ENCODE measurements at regions not wholly inside any gene's neighbourhood (a gene's known extent, or its start where the extent isn't known, plus 50 kb on each side); places are given as distances from the start of the nearest gene placed in this dataset.
"Not testable (repeated sequence)": the region's sequence is repeated elsewhere in the genome, so short reads cannot be mapped to it uniquely, and the experiment has no call there.

DNA sequence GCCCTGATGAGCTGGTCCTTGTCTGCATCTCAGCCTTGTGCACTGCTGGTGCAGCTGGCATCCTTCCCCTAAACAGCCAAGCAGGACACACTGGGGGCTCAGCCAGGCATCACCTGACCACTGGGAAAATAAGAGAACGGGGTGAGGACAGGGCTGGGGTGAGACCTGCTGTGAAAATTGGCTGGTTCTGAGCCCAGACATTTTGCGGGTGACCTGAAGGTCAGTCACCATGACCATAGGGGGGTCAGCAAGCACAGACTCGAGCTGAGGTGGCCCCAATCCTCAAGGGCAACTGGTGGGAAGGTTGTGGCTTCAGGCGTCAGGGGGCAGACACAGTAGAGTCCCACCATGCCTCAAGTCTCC is 144.9 kb upstream of the TWIST2 start:
- DNase-seq (ENCODE audit: low read depth), result no peak

DNA sequence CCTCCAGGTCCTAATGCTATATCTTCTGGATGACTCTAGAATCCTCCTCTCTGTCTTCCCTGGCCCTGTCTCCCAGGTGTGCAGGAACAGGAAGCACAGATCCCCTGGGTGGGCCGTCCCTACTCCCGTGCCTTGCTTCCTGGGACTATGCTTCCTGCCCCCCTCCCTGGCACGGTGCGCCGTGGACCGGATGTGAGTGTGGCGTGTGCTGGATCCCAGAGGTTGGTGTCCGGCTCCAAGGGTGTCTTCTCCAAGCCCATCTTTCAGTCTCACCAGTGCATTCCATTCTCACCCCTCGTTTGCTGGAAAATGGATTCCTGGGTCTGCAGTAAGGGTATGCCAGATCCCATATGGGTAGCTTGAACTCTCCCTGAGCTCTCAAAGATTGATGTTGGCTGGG is 144.4 kb upstream of the TWIST2 start:
- no peak for DNase-seq (ENCODE audit: low read depth)

DNA sequence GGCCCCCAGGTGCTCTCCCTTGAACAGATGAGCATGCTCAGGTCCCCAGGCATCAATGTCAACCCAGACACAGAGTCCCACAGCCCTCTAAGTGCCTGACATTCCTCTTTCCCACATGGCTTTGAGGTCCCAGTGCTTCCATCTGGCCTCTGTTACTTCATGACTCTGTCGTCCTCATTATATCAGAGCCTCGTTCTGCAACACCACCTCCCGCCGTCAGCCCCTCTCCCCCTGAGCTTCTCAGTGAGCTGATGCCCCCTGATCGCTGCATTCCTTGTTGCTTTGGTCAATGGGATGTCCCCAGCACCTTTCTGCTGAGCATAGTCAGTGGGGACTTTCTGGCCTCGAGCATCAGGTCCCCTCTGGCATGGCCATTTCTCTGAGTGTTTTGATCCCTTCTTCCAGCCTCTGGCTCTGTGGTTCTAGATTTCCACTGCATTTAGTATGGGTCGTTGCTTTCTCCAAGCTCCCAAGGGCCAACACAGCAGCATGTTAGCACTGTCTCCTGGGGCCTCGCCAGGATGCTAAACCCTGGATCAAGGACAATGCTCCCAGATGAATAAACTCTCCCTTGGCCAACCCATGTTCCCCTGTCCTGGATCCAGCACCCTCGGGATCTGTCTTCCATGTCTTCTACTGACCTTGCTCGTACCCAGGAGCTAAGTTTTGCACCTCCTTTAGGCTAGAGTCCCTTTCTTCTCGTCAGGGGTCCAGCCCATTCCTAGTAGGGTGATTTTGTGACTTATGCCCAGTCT is 143.2 kb upstream of the TWIST2 start:
- no peak for DNase-seq (ENCODE audit: low read depth)

DNA sequence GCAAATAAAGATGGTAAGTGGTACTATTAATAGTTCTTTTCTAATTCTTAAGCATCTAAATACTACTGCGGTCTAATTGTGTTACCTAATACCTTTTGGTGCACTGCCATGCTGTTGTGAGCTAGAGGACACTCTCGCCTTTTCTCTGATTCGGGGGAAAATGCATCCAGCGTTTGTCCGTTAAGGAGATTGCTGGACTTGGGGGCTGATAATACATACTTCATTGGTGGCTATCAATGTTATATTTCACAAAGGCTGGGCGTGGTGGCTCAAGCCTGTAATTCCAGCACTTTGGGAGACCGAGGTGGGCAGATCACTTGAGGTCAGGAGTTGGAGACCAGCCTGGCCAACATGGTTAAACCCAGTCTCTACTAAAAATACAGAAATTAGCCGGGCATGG is 141.7 kb upstream of the TWIST2 start:
- DNase-seq (ENCODE audit: low read depth), result no peak

DNA sequence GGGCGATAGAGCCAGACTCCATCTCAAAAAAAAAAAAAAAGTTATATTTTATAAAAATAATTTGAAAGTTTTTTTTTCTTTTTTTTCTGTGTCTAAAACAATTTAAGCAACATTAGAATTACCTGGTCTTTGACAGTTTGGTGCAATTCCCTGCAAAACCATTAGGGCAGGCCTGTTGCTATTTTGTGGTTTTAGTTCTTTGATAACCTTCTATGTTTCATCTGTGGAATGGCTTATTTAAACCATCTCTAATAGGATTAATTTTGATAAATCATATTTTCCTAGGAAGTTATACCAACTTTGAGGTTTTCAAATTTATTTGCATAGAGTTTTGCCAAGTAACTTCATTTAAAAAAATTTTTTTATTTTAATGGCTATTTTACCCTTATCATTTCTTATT is 141.2 kb upstream of the TWIST2 start:
- DNase-seq (ENCODE audit: low read depth), result no peak

DNA sequence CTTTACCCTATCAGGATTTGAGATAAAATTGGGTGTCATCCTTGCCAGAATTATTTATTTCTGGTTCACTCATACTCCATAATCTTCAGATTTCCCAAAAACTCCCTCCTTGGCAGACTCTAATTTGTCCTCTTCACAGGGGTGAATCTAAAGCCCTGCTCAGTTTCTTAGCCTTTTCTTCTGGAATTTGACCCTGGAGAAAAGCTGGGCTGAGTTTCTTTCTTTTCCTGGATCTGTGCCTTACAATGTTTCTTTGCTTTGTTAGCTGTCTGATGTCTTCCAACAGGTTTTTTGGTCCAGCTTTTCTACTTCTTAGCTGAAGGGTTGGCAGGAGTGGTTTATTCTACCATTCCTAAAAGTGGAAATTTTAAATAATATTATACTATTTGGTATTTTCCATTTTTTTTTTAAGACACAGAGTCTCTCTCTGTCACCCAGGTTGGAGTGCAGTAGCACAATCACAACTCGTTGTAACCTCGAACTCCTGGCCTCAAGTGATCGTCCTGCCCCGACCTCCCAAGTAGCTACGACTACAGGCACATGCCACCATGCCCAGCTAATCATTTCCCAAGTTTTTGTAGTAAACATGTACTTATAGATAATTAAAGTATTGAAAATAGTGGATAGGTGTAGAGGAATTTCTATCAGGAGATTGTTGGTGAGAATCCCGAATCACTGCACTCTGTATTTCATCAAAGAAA is 138.4 kb upstream of the TWIST2 start:
- DNase-seq (ENCODE audit: low read depth), result no peak

DNA sequence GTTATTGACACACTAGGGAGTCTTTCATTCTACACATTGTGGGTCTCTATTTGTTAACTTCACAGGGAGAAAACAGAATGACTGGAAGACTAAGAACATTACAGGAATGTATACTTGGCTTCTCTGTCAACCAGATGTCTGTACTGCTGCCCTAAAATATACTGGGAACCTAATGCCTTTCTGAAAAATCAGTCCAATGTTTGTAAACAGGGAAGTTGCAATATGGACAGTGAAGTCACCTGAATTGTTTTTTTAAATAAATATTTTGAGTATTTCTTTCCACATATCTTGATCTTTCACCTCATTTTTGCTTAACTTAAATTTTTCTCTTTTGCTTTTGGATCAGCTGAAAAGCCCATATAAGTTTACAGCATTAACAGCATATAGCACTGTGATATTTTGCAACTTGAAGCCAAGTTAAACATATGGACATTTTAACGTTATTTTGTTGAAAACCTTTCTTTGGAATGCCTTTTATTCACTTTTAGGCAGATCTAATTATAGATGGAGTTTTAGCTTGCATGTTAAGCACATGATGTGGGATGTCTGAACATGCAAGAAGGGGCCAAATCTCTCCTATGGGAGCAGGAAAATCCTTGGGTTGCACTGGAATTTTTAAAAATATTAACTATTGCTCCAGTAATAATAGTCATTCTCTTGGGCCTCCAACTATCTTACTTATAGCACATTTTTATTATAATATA is 137.7 kb upstream of the TWIST2 start:
- DNase-seq (ENCODE audit: low read depth), result no peak

DNA sequence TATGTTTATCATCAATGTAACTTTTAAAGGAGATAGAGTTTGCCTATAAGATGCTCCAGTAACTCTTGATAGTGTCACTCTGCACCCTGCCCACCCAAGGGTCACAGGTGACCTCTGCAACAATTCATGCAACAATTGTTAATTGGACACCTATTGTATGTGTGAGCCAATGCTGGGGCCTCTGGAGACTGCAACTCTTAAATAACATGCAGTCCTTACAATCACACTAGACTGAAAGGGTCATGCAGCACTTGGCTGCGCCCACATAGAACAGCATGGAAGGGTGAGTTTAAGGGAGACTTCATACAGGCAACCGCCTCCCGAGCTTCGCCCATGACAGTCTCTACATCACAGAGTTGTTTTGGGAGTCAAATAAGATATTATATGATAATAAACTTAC is 137.1 kb upstream of the TWIST2 start:
- no peak for DNase-seq (ENCODE audit: low read depth)

DNA sequence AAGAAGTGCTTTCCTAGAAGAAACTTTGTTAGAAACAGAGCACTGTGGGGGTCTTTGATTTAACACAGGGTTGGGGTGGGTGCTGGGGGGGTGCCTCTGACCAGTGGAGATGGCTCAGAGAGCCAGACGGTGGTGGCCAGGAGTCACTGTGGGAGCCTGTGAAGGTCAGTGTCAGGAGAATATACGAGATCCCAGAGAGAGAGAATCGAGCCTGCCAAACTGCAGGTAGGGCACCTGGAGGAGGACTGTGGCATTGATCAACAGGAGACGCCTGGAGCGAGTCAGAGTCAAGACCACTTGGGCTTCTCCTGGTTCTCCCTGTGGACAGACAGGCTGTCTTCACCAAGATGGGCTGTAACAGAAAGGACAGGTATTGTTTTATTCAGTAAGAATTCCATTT is 136.5 kb upstream of the TWIST2 start:
- no peak for DNase-seq (ENCODE audit: low read depth)

DNA sequence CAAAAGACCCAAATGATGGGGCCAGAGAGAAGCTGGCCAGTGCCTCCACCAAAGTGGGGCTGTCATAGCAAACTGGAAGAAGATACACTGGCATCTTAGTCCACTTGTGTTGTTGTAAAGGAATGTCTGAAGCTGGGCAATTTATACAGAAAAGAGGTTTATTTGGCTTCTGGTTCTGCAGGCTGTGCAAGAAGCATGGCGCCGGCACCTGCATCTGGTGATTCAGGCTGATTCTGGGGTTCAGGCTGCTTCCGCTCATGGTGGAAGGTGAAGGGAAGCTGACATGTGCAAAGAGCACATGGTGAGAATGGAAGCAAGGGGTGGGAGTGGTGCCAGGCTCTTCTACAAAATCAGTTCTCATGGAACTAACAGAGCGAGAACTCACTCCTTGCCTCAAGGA is 135.9 kb upstream of the TWIST2 start:
- no peak for DNase-seq (ENCODE audit: low read depth)

DNA sequence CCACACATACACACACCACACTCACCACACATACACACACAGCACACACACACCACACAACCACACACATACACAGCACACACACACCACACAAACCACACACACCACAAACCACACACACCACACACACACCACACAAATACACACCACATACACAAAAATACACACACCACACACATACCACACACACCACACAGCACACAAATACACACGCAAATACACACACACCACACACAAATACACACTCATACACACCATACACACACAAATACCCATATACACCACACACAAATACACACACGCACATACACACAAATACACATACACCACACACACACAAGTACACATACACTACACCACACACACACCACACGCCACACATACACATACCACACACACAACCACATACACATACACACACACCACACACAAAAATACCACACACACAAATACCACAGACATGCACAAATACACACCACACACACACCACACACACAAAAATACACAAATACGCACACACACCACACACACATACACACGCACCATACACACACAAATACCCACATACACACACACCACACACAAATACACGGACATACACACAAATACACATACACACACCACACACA is 134.6 kb upstream of the TWIST2 start:
- no peak for DNase-seq (ENCODE audit: low read depth)

DNA sequence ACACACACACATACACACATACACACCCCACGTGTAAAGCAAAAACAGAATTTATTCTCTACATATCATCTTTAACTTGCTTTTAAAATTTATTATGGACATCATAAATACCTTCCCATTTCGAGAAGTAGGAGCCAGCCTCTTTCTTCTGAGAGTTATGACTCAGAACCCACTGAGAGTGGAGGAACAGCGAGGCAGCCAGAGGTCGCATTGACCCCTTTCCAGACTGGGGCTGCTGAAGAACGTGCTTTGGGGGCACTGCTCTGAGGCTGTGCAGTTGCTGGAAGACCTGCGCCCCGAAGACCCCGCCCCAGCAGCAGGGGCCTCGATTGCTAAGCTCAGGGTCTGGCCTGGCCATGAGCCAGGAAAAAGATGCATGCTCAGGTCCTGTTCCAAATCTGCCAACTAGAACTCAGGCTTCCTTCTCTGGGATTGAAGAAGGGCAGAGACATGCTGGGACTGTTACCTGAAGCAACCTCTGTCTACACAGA is 133.8 kb upstream of the TWIST2 start:
- DNase-seq (ENCODE audit: low read depth), result no peak

DNA sequence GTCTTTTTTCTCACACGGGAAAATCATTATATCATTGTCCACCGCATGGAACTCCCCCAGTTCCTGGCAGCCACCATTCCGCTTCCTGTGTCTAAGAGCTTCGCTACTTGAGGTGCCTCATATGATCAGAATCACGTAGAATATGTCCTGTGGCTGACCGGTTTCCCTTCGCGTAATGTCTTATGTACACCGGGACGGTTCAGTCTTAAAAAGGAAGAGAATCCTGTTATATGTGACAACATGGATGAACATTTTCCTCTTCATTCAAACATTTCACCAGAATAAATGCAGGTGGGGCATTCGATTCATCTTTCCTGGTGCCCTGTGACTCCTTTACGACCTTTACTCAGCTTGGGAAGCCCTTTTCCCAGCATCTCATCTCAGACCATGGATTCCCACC is 131.7 kb upstream of the TWIST2 start:
- DNase-seq (ENCODE audit: low read depth), result no peak

DNA sequence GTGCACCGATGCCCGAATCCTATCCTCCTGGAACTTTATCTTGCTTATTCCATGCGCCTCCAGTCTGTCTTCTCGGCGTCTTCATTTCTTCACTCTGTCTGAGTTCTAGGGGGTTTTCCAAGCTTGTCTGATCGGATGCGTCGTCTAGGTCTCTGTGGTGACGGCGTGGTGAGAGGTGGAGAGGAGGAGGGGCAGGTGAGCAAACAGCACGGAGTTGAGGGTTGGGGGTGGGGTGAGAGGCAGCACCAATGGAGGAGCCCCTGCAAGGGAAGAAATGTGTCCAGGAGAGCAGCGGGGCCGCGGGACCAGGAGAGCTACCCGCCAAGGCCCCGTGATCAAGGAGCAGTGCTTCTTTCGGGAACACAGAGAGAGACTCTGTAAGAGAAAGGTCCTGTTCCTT is 131.3 kb upstream of the TWIST2 start:
- no peak for DNase-seq (ENCODE audit: low read depth)

DNA sequence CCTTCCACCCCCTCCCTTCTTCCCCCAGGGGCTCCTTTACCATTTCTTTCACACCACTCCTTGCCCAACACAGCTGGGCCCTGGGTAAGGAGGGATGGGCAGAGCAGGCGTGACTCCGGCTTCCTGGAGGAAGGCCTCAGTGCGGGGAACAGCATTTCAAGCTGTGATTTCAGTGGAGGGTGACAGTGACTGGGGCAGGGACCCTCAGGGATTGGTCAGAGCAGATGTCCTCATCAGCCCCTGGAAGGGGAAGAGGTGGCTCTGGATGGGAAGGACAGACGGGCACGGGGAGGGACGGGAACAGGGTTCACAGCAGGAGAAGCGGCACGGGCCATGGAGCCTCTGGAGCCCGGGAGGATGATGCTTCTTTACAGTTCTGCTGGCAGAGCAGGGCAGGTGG is 130.8 kb upstream of the TWIST2 start:
- no peak for DNase-seq (ENCODE audit: low read depth)

DNA sequence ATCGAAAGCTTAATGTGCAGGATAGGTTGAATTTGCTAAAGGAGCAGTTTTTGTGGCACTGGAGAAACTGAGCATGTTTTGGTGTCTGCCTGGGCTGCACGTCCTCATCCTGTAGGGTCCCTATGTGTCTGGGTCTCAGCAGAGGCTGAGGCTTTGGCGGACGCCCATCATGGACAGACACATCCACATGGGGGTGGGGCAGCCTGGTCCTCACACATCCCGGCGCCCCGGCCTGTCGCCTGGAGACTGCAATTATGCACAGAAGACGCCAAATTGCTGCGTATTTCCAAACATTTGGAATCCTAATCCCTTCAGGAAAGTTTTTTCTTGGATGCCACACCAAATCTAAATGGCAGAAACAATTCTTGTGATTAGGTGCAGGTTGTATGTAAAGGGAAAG is 128.2 kb upstream of the TWIST2 start:
- DNase-seq (ENCODE audit: low read depth), result no peak

DNA sequence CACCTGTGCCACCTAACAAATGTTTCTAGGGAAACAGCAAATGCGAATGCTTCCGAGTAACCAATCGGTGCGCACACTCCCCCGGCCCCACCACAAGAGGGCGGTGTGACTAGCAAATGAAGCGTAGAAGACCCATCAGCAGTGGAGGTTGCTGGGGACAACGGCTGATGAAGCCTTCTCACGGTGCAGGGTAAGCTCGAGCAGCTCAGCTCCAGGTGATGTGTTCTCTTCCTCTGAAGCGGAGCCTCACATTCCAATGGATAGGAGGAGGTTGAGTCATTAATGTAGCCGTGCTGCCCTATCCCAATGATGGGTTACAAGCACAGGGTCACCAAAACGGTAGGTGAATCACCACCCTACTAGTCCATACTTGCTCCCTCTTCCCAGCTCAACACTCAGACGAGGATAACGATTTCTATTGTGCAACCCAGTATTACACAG is 127.6 kb upstream of the TWIST2 start:
- DNase-seq (ENCODE audit: low read depth), result no peak

DNA sequence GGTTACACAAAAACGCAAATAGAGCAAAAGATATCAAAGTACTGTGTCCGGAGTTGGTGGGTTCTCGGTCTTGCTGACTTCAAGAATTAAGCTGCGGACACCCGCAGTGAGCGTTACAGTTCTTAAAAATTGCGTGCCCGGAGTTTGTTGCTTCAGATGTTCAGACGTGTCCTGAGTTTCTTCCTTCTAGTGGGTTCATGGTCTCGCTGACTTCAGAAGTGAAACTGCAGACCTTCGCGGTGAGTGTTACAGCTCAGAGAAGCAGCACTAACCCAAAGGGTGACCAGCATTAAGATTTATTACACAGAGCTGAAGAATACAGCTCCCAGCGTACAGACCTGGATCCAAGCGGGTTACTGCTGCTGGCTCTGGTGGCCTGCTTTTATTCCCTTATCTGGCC is 125.7 kb upstream of the TWIST2 start:
- DNase-seq (ENCODE audit: low read depth), result no peak

DNA sequence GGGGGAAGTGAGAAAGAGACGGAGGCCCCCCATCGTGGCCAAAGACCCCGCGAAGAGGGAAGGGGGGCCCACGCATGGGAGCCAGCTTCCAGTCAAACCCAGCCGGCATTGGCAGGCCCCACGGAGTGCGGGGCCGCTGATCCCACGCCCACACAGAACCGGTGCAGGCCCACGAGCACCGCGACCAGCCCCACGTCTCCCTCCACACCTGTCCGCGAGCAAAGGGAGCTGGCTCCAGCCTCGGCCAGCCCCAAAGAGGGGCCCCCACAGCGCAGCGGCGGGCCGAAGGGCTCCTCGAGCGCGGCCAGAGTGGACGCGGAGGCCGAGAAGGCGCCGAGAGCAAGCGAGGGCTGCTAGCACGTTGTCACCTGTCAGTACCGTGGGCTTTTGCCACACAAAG is 125.0 kb upstream of the TWIST2 start:
- DNase-seq (ENCODE audit: low read depth), result no peak

DNA sequence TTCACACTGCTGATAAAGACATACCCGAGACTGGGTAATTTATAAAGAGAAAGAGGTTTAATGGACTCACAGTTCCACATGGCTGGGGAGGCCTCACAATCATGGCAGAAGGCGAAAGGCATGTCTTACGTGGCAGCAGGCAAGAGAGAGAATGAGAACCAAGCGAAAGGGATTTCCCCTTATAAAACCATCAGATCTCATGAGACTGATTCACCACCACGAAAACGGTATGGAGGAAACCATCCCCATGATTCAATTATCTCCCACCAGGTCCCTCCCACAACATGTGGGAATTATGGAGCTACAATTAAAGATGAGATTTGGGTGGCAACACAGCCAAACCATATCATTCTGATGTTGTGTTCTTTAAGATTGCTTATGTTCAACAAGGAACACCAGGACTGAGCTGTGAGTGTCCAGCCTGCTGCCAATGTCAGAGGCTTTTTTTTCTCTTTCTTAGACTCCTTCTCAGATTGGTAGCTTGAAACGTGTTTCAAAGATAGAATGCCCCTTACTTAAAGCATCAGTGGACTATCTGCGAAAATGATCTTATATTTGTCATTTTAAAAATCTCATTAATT is 124.1 kb upstream of the TWIST2 start:
- not testable (repeated sequence) for DNase-seq (ENCODE audit: low read depth)

DNA sequence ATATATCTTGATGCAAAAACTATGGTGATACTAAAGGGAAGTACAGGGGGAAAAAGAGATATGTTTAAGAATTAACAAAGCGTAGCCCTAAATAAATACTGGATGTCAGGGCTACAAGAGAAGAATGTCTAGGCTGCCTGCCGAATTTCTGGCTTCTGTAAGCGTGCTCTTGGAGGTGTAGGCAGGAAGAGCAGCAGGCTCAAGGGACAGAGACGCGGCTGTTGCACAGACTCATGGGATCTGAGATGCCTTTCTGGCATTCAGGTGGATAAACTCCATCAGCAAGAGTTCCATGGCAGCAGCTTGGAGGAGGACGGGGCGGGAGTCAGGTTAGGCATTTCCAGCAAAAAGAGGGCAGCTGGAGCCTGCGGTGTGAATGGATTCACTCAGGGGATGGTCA is 123.2 kb upstream of the TWIST2 start:
- DNase-seq (ENCODE audit: low read depth), result no peak

DNA sequence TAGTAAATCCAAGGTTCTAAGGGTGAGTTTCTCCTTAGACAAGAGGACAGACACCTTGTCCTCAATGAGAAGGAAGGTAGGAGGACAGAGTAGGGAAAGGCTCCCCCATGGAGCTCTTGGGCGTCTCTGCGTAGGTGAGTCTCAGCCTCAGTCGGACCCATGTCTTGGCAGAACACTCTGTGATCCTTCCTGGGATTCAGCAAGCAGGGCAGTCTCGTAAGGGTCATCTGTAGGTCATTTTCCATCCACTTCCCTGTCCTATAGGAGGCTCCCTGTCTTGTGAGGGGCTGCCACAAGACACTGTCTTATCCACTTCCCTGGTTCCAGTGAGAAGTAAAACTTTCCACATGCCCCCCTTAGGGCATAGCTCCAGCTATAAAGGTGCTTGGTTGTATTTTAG is 122.6 kb upstream of the TWIST2 start:
- DNase-seq (ENCODE audit: low read depth), result no peak

Data from HS-27A (cell line).